Epidermal melanocyte (primary cell): ENCODE measurements at regions not wholly inside any gene's neighbourhood (a gene's known extent, or its start where the extent isn't known, plus 50 kb on each side); places are given as distances from the start of the nearest gene placed in this dataset.

Experiments used
- DNase-seq: peaks from one replicate; pipeline ENCODE4 v3.0.0; 2011; ENCODE audit warnings: low spot score; ENCODE audit not compliant: insufficient read length

- no peak for DNase-seq
Observed at GRCh38 chr2:120809151-120809550, 73.5 kb downstream of the GLI2 start.

- DNase-seq, result no peak
Observed at GRCh38 chr2:120809609-120810440, 74.2 kb downstream of the GLI2 start.

GRCh38 chr2:120810639-120811038 is 75.0 kb downstream of the GLI2 start:
- DNase-seq, result no peak

GRCh38 chr2:120812866-120813265 is 77.2 kb downstream of the GLI2 start:
- DNase-seq, result no peak

- DNase-seq, result no peak
Observed at GRCh38 chr2:120814352-120814751, 78.7 kb downstream of the GLI2 start.

GRCh38 chr2:120815292-120815691 is 79.6 kb downstream of the GLI2 start:
- no peak for DNase-seq

- no peak for DNase-seq
Observed at GRCh38 chr2:120817136-120817955, 81.7 kb downstream of the GLI2 start.

GRCh38 chr2:120817956-120818325 is 82.3 kb downstream of the GLI2 start:
- no peak for DNase-seq

GRCh38 chr2:120818441-120818920 is 82.8 kb downstream of the GLI2 start:
- DNase-seq, result peak; percentile 32

GRCh38 chr2:120819720-120820210 is 84.1 kb downstream of the GLI2 start:
- DNase-seq, result no peak

GRCh38 chr2:120820263-120820952 is 84.7 kb downstream of the GLI2 start:
- DNase-seq, result peak; percentile 37

GRCh38 chr2:120820953-120821279 is 85.2 kb downstream of the GLI2 start:
- DNase-seq, result no peak

GRCh38 chr2:120821446-120822160 is 85.9 kb downstream of the GLI2 start:
- no peak for DNase-seq

- no peak for DNase-seq
Observed at GRCh38 chr2:120822933-120823332, 87.3 kb downstream of the GLI2 start.

- DNase-seq, result no peak
Observed at GRCh38 chr2:120823551-120823950, 87.9 kb downstream of the GLI2 start.

GRCh38 chr2:120824246-120824645 is 88.6 kb downstream of the GLI2 start:
- DNase-seq, result no peak

- DNase-seq, result peak; percentile 65
Observed at GRCh38 chr2:120825370-120826259, 89.9 kb downstream of the GLI2 start.

GRCh38 chr2:120826260-120826648 is 90.6 kb downstream of the GLI2 start:
- DNase-seq, result no peak

GRCh38 chr2:120826716-120827410 is 91.2 kb downstream of the GLI2 start:
- DNase-seq, result no peak

GRCh38 chr2:120828066-120828465 is 92.4 kb downstream of the GLI2 start:
- DNase-seq, result no peak
